COLO668 (cell line): ENCODE measurements at regions not wholly inside any gene's neighbourhood (a gene's known extent, or its start where the extent isn't known, plus 50 kb on each side); places are given as distances from the start of the nearest gene placed in this dataset.

ENCODE experiments used
- DNase-seq: peaks from one replicate; lab custom pipeline; 2025; ENCODE audit not compliant: unreplicated experiment; lab: John Stamatoyannopoulos, UW

DNA sequence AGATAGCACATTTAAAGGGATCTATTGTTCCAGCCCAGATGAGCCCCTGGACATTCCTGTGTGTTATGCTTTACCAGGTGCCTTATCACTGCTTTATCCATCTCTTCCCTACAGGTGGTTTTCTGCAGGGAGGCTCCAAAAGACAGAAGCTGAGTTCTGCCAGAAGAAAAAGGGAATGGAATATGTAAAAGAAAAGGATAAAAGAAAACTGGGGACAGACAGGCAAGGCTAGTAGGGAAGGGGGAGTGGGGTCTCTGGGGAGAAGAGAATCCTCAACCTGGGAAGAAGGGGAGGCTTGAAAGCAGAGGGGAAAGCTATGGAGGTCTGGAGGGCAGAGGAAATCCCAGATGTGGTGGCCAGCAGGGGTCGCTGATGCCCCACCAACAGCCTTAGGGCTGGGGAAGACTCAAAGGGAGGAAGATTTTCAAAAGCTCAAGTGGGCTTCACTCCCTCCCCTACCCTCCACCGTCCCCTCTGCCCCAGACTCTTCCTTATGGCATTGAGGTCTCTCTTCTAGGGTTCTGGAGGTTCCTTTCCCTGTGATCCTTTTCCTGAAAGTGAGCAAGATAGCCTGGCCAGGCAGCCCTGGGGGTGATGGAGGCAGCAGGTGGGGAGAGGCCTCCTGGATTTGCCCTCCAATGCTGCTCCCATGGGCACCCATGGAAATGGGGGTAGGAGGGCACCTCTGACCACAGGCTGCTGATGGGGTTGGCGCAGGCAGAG is 178.1 kb upstream of the PKDCC start:
- DNase-seq = peak; percentile 70

- DNase-seq = no peak
Observed at GRCh38 chr2:41870265-41870585, 177.6 kb upstream of the PKDCC start.

GRCh38 chr2:41871080-41871479 is 176.7 kb upstream of the PKDCC start:
- no peak for DNase-seq

GRCh38 chr2:41872646-41873045 is 175.2 kb upstream of the PKDCC start:
- DNase-seq = no peak

DNA sequence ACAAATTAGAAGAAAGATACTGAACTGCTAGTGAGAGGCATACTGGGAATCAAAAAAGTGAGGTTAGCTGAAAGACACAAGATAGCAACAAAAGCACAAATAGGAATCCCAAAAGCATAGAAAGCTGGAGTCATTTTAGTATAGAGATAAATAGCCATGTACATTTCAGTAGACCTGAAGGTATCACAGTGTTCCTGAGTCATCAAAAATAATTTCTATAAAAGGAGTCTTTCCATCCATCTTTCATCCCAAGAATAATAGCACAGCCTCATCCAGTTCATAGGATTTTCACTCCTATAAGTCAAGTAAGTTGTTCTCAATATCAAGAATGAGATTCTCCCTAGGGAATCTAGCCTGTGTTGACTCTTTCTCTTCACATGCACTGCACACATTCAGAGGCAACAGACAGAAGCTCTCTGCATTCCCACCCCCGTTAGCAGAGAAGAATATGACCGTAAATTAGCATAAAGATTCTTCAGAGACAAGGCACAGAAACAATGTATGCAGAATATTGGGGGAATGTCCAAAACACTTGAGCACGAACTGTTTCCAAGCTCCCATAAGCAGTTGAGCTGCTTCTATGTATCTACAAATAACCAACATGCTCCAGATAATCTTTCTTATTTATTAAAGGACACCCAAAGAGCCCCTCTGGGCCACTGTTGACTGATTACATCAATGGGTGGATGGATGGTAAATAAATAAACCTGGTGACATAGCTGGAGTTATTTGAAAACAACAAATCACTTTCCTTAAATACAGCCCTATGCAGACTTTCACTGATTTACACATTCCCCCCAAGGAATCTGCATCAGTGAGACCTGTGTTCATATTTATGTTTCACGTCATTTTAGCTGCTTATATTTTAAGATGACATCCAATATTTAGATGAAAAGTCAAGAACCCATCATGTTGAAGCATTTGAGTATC is 174.5 kb upstream of the PKDCC start:
- DNase-seq = no peak

DNA sequence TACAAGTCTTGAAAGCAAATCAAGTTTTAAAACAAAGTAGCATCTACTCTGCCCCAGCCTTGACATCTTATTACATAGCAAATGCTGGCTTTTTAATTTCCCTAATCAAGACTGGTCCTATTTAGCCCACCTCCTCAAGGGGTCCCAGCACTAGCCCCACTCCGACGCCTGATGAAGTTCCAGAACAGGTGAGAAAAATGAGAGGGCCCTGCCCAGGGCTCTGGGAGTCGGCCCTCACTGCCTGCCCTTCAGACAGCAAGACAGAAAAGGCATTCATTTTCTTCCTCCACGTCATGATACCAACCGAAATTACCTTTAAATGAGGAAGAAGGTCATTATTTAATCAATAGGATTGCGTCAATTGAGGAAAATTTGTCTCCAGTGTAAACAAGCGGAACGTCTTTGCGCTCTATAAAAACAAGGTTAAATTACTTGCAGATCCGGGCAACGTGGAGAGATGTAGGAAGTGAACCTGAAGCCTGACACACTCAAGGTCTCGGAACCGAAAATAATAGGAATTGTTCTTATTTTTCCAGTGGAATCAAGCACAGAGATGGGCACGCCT is 170.6 kb upstream of the PKDCC start:
- no peak for DNase-seq

DNA sequence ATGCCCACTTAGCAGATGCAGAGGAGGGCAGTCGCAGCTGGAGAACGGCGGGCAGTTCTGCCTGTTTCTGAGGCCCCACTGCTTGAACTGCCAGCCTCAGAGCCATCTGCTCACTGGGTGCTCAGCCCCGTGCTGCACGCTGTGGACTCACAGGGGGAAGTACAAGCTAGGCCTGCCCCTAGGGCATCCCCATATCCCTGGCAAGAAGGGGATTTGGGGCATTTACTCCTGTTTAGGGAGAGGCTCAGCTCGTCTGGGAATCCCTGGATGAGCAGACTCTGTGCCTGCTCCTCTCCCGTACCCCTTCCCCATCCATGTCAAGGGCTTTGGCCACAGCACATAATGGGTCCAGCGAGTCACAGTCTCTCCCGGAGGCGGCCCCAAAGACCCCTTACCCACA is 169.8 kb upstream of the PKDCC start:
- no peak for DNase-seq

- DNase-seq = no peak
Observed at GRCh38 chr2:41878716-41879234, 169.0 kb upstream of the PKDCC start.

GRCh38 chr2:41879235-41879916 is 168.4 kb upstream of the PKDCC start:
- peak; percentile 84 for DNase-seq

DNA sequence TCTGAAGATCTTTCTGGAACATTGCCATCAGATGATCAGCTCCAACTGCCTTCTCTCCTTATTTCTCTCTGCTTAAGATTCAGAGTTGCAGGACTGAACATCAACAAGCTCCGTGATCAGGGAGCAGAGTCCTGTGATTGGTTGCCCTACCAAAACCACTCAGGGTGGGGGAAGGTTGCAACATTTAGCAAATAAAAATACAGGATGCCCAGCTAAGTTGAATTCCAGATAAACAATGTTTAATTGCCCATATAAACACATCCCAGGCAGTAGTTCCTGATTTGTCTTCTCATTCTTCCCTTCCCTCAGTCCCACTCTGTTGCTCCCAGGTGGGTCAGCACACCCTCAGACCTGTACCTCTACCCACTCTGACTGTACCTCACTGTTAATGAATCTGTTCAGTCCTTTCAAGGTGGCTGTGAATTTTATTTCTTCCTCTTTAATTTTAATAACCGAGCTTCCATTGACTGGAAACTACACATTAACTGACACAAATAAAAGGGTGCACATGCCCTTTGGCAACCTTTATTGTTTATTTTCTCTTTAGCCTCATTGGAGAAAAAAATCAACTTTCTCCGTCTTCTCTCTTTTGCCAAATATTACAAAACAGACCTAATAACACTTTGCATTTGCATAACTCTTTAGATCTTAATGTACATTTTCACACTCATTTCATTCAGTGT is 167.1 kb upstream of the PKDCC start:
- no peak for DNase-seq

- DNase-seq = no peak
Observed at GRCh38 chr2:41881249-41881648, 166.6 kb upstream of the PKDCC start.

DNA sequence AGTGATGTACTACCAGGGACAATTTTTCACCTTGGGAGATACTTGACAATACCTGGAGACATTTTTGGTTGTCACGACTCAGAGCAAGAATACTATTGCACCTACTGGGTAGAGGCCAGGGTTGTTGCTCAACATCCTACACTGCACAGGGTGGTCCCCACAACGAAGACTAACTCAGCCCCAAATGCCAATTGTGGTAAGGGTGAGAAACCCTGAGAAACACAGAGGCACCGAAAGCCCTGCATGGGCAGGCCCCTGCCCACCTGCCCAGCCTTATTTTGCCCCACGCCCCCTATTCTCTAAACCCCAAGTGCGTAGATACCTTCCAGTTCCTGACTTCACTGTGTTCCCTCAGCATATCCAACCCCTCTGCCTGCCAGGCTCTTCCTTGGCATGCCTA is 163.1 kb upstream of the PKDCC start:
- DNase-seq = no peak

DNA sequence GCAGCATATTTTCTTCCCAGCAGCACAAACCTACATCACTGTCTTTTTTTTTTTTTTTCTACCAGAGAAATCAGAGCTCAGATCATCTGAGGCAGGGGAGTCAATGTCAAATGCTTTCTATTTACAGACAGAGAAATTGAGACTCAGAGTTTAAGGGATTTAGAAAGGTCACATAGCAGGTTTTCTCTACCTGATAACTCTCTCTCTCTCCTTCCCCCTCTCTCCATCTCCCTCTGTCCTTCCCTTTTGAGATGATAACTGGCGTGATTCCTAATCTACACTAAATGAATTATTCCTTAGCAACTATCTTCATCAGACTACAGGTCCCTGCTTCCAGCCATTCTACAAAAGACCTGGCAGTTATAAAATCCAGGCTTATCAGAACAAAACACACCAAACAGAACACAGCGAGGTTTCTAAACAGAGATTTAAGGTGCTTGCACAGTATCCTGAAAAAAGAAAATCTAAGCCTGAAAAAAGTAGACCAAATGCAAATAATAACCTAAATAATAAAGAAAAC is 161.6 kb upstream of the PKDCC start:
- no peak for DNase-seq

DNA sequence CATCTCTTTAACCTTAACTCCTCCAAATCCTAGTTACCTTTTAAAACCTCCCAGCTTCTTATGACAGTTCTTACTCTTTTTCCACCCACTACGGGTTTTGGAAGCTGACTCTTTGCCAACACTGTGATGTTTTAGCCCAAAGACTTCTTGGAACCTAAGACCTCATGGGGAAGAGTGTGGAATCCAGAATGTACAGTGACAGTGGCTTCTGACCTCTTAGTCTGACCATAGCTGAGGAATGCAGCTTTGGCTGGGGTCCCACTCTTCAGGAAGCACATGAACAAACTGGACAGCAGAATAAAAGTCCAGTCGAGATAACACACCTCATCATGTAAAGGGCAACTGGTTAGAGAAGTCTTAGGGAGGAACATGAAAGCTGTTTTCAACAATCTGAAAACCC is 161.1 kb upstream of the PKDCC start:
- DNase-seq = no peak

- DNase-seq = no peak
Observed at GRCh38 chr2:41890341-41890740, 157.5 kb upstream of the PKDCC start.

DNA sequence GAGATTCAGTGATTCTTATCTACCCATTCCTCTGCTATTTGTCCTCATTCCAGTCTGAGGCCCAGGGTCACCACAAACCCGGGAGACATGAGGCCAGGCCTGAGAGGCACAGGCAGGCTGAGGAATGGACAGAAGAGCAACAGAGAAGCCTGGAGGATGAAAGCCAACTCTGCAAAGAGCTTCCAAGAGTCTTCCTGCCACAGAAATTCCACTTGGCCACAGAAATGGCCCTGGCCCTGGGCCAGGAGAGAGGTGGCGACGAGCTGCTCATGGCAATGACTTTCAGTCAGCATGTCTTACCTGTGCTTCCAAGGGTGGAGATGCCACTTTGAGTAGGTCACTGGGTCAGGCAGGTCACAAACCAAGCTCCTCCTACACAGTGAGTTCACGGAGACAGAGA is 155.3 kb upstream of the PKDCC start:
- no peak for DNase-seq

- DNase-seq = peak; percentile 53
Observed at GRCh38 chr2:41894563-41895333, 153.1 kb upstream of the PKDCC start.

- no peak for DNase-seq
Observed at GRCh38 chr2:41895334-41895664, 152.5 kb upstream of the PKDCC start.

DNA sequence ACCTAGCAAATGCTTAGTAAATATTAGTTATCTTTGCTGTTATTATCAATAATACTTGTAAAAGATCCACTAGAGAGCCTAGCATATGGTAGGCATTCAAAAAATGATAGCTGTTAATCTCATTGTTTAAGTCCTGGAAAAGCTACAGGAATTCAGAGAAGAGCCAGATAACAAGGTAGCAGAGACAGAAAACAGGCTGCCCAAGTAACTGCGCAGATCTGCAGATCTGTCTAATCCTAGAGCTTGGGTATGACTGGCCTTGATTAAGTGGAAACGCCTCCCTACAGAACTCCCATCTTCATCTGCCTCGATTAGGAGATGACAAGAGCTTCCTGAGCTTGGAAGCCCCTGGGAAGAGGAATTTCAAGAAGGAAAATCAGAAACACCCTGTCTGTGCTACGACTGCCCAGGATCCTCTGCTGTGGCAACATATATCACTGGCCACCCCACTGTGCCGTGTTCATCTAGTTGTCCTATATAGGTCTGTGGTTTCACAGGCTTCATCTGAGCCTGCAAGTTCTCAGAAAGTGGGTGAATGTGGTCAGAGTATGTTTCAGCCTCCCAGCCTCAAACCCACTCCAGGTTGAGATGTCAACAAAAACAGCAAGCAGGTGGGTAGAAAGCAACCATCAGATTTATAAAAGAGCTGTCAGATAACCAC is 151.5 kb upstream of the PKDCC start:
- DNase-seq = no peak
